ENCODE measurements at regions not wholly inside any gene's neighbourhood (a gene's known extent, or its start where the extent isn't known, plus 50 kb on each side); places are given as distances from the start of the nearest gene placed in this dataset.

DNA sequence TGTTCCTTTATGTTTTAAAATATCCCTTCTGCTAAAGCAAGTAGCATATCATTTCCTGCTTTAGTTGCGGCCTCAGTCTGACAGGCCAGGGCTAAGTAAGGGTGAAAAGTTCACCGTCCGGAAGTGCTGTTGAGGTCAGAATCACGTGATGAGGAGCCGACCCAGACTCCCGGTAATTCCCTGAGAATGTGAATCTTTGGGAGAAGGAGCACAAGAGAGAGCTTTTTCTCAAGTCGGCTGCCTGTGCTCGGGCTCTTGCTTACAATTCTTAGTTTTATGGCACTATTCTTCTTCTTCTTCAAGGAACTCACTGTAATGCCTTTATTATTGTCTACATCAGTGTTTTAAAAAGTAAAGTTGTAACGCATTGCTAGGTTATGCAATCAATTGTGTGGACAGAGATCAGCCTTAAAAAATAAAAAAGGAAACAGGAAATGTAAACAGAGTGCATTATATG is 309.3 kb downstream of the PRL start:
- TF ChIP-seq, protein P1, sequence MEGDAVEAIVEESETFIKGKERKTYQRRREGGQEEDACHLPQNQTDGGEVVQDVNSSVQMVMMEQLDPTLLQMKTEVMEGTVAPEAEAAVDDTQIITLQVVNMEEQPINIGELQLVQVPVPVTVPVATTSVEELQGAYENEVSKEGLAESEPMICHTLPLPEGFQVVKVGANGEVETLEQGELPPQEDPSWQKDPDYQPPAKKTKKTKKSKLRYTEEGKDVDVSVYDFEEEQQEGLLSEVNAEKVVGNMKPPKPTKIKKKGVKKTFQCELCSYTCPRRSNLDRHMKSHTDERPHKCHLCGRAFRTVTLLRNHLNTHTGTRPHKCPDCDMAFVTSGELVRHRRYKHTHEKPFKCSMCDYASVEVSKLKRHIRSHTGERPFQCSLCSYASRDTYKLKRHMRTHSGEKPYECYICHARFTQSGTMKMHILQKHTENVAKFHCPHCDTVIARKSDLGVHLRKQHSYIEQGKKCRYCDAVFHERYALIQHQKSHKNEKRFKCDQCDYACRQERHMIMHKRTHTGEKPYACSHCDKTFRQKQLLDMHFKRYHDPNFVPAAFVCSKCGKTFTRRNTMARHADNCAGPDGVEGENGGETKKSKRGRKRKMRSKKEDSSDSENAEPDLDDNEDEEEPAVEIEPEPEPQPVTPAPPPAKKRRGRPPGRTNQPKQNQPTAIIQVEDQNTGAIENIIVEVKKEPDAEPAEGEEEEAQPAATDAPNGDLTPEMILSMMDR (IDR thresholded peaks at IDR 0.05; ENCODE audit: insufficient read depth, low read length) = no peak
- TF ChIP-seq, protein P2, sequence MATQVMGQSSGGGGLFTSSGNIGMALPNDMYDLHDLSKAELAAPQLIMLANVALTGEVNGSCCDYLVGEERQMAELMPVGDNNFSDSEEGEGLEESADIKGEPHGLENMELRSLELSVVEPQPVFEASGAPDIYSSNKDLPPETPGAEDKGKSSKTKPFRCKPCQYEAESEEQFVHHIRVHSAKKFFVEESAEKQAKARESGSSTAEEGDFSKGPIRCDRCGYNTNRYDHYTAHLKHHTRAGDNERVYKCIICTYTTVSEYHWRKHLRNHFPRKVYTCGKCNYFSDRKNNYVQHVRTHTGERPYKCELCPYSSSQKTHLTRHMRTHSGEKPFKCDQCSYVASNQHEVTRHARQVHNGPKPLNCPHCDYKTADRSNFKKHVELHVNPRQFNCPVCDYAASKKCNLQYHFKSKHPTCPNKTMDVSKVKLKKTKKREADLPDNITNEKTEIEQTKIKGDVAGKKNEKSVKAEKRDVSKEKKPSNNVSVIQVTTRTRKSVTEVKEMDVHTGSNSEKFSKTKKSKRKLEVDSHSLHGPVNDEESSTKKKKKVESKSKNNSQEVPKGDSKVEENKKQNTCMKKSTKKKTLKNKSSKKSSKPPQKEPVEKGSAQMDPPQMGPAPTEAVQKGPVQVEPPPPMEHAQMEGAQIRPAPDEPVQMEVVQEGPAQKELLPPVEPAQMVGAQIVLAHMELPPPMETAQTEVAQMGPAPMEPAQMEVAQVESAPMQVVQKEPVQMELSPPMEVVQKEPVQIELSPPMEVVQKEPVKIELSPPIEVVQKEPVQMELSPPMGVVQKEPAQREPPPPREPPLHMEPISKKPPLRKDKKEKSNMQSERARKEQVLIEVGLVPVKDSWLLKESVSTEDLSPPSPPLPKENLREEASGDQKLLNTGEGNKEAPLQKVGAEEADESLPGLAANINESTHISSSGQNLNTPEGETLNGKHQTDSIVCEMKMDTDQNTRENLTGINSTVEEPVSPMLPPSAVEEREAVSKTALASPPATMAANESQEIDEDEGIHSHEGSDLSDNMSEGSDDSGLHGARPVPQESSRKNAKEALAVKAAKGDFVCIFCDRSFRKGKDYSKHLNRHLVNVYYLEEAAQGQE (IDR thresholded peaks at IDR 0.05; ENCODE audit: insufficient replicate concordance, low read depth) = no peak
- no peak for TF ChIP-seq POLR2AphosphoS5 (IDR thresholded peaks at IDR 0.05; ENCODE audit: low read depth)
